GM23338 (cell line): ENCODE measurements at regions not wholly inside any gene's neighbourhood (a gene's known extent, or its start where the extent isn't known, plus 50 kb on each side); places are given as distances from the start of the nearest gene placed in this dataset.

Experiments
- ATAC-seq: fragments of 200-7000 bp; cut with Tn5 transposase; 3 replicates; pipeline ENCODE4 v1.9.1; 2020
- DNase-seq: peaks from one replicate; pipeline ENCODE4 v3.0.0-alpha.2; 2015; ENCODE audit warnings: low spot score
- H2AFZ ChIP-seq: fragments of 200-600 bp; sonication (generic); 2 replicates; pipeline ENCODE4 v1.8.0; 2016; ENCODE audit warnings: antibody characterized with exemption, mild to moderate bottlenecking, moderate library complexity
- H3F3A ChIP-seq: fragments of 200-600 bp; sonication (generic); replicated peaks from 2 replicates; pipeline ENCODE4 v1.8.0; 2017; ENCODE audit warnings: antibody characterized with exemption, mixed run types, low read depth
- H3K27ac ChIP-seq: fragments of 200-600 bp; sonication (generic); 2 replicates; pipeline ENCODE4 v1.6.1; 2016; ENCODE audit warnings: low read depth
- H3K27me3 ChIP-seq: fragments of 200-600 bp; sonication (generic); 2 replicates; pipeline ENCODE4 v1.8.0; 2016; ENCODE audit warnings: mild to moderate bottlenecking, mixed run types, moderate library complexity; ENCODE audit not compliant: insufficient read depth
- H3K36me3 ChIP-seq: fragments of 200-600 bp; sonication (generic); 2 replicates; pipeline ENCODE4 v1.8.0; 2016; ENCODE audit warnings: mild to moderate bottlenecking; ENCODE audit not compliant: insufficient read depth
- H3K4me1 ChIP-seq: fragments of 200-600 bp; sonication (generic); 2 replicates; pipeline ENCODE4 v1.8.0; 2016; ENCODE audit warnings: mild to moderate bottlenecking, moderate library complexity; ENCODE audit not compliant: insufficient read depth
- H3K4me2 ChIP-seq: fragments of 200-600 bp; sonication (generic); 2 replicates; pipeline ENCODE4 v1.7.1; 2017; ENCODE audit warnings: mixed run types
- H3K4me3 ChIP-seq: fragments of 200-600 bp; sonication (generic); 2 replicates; pipeline ENCODE4 v1.6.1; 2016; ENCODE audit warnings: mixed run types
- H3K79me2 ChIP-seq: fragments of 200-600 bp; sonication (generic); replicated peaks from 2 replicates; pipeline ENCODE4 v1.8.0; 2017; ENCODE audit warnings: mild to moderate bottlenecking; ENCODE audit not compliant: insufficient read depth
- H3K9me2 ChIP-seq: fragments of 200-600 bp; sonication (generic); 2 replicates; pipeline ENCODE4 v1.8.0; 2017; ENCODE audit not compliant: insufficient read depth
- H4K20me1 ChIP-seq: fragments of 200-600 bp; sonication (generic); replicated peaks from 2 replicates; pipeline ENCODE4 v1.8.0; 2017; ENCODE audit warnings: mild to moderate bottlenecking; ENCODE audit not compliant: insufficient read depth
- H3K27ac Mint-ChIP-seq: 2 replicates; pipeline ENCODE4 v1.8.0; 2020; ENCODE audit warnings: inconsistent platforms, mild to moderate bottlenecking, moderate library complexity, mixed read lengths
- H3K27me3 Mint-ChIP-seq: 3 replicates; pipeline ENCODE4 v1.8.0; 2022; ENCODE audit warnings: low read depth, mild to moderate bottlenecking, moderate library complexity, mixed read lengths, inconsistent platforms; ENCODE audit not compliant: insufficient read depth, poor library complexity
- H3K36me3 Mint-ChIP-seq: 3 replicates; pipeline ENCODE4 v1.8.0; 2021; ENCODE audit warnings: low read depth, mild to moderate bottlenecking, inconsistent platforms, moderate library complexity, mixed read lengths
- H3K4me1 Mint-ChIP-seq: 3 replicates; pipeline ENCODE4 v1.8.0; 2020; ENCODE audit warnings: mild to moderate bottlenecking, inconsistent platforms, mixed read lengths
- H3K4me3 Mint-ChIP-seq: 3 replicates; pipeline ENCODE4 v1.8.0; 2021; ENCODE audit warnings: moderate library complexity, mild to moderate bottlenecking, inconsistent platforms, mixed read lengths
- H3K9me3 Mint-ChIP-seq: 3 replicates; pipeline ENCODE4 v1.8.0; 2020; ENCODE audit warnings: moderate library complexity, mild to moderate bottlenecking, inconsistent platforms, mixed read lengths
- CREB1 ChIP-seq: fragments of 250-450 bp; sonication (Bioruptor Pico); IDR thresholded peaks from 2 replicates; pipeline ENCODE4 v1.5.0; 2020; ENCODE audit warnings: low read depth, mild to moderate bottlenecking, moderate library complexity
- CTCF ChIP-seq, 2 experiments: fragments of 200-600 bp in 1 of 2; sonication (generic) in 1 of 2; conservative IDR thresholded peaks; 2 replicates each; pipeline versions ENCODE4 v1.5.1 to v1.6.1; 2016 to 2017; ENCODE audit warnings: antibody characterized with exemption in 2 of 2, low read depth in 2 of 2, mild to moderate bottlenecking in 2 of 2, moderate library complexity in 1 of 2
- ETS1 ChIP-seq: IDR thresholded peaks from 2 replicates; pipeline ENCODE4 v1.6.1; 2016; ENCODE audit warnings: antibody characterized with exemption
- EZH2 ChIP-seq: fragments of 200-600 bp; sonication (generic); IDR thresholded peaks from one replicate; pipeline ENCODE4 v1.8.0; 2017; ENCODE audit warnings: antibody characterized with exemption, mild to moderate bottlenecking, low read depth; ENCODE audit not compliant: unreplicated experiment
- EZH2phosphoT487 ChIP-seq: fragments of 200-600 bp; sonication (generic); IDR thresholded peaks from one replicate; pipeline ENCODE4 v1.8.1; 2018; ENCODE audit warnings: antibody characterized with exemption; ENCODE audit not compliant: unreplicated experiment
- JUNB ChIP-seq: IDR thresholded peaks from one replicate; pipeline ENCODE4 v1.6.1; 2016; ENCODE audit warnings: antibody characterized with exemption; ENCODE audit not compliant: unreplicated experiment
- NANOG ChIP-seq: IDR thresholded peaks from 2 replicates; pipeline ENCODE4 v1.6.1; 2016; ENCODE audit warnings: antibody characterized with exemption, borderline replicate concordance
- POLR2AphosphoS5 ChIP-seq: IDR thresholded peaks from 2 replicates; pipeline ENCODE4 v1.6.1; 2016; ENCODE audit warnings: antibody characterized with exemption, low read depth
- REST ChIP-seq: IDR thresholded peaks from one replicate; pipeline ENCODE4 v1.6.1; 2018; ENCODE audit warnings: antibody characterized with exemption; ENCODE audit not compliant: unreplicated experiment
- STAT1 ChIP-seq: IDR thresholded peaks from one replicate; pipeline ENCODE4 v1.6.1; 2016; ENCODE audit warnings: antibody characterized with exemption; ENCODE audit not compliant: unreplicated experiment
- ZNF114 ChIP-seq: fragments of 250-450 bp; sonication (Bioruptor Pico); IDR thresholded peaks from 2 replicates; pipeline ENCODE4 v1.5.0; 2020; ENCODE audit warnings: mild to moderate bottlenecking, moderate library complexity
- ZNF331 ChIP-seq: fragments of 250-450 bp; sonication (Bioruptor Pico); IDR thresholded peaks from 2 replicates; pipeline ENCODE4 v1.5.0; 2020; ENCODE audit warnings: low read depth, mild to moderate bottlenecking, moderate library complexity
- ZNF462 ChIP-seq: fragments of 250-450 bp; sonication (Bioruptor Pico); IDR thresholded peaks from 2 replicates; pipeline ENCODE4 v1.5.0; 2020; ENCODE audit warnings: mild to moderate bottlenecking, moderate library complexity

GRCh38 chr6:40298207-40298606 is 289.0 kb downstream of the LRFN2 start:
- H2AFZ ChIP-seq: no peak overlapping the region
- Mint-ChIP-seq H3K9me3 (peaks cover 6% of the 10 kb centered on the region; the same call in 2 of the 3 replicates), H3K27me3 (peaks cover 5% of the 10 kb centered on the region), H3K27ac (no peak overlapping the region), H3K4me3 (no peak overlapping the region), H3K4me1 (peaks cover 8% of the 10 kb centered on the region), H3K36me3 (no peaks in the 10 kb centered on the region; the same call in 2 of the 3 replicates)
- no peak for TF ChIP-seq ZNF331 (CRISPR knock-in tag)
- no peak for TF ChIP-seq ZNF114 (CRISPR knock-in tag)
- no peak for TF ChIP-seq JUNB
- TF ChIP-seq EZH2phosphoT487: no peak
- TF ChIP-seq EZH2: no peak
- no peak for TF ChIP-seq CREB1 (CRISPR knock-in tag)
- no peak for TF ChIP-seq NANOG
- no peak for TF ChIP-seq ETS1
- TF ChIP-seq CTCF (conservative IDR thresholded peaks at IDR 0.05; ENCODE audit: low read depth in 2 of 2): no peak
- TF ChIP-seq POLR2AphosphoS5: no peak
- no peak for TF ChIP-seq STAT1
- no peak for TF ChIP-seq ZNF462 (CRISPR knock-in tag)
- no peak for TF ChIP-seq REST
- no peaks in the 10 kb centered on the region for H3K79me2 ChIP-seq
- ATAC-seq (no peak), DNase-seq (no peak)
- no peak overlapping the region for H3K27ac ChIP-seq
- no peaks in the 10 kb centered on the region for H3K36me3 ChIP-seq
- H3K9me2 ChIP-seq: 0 out of 2 replicates have a peak, but pooled peaks cover 3% of the 10 kb centered on the region
- no peak overlapping the region for H3K4me3 ChIP-seq
- H3F3A ChIP-seq: no peaks in the 10 kb centered on the region
- H3K4me1 ChIP-seq: peaks cover under 1% of the 10 kb centered on the region; the same call in 1 of the 2 replicates
- no peak overlapping the region for H3K4me2 ChIP-seq
- no peaks in the 10 kb centered on the region for H3K27me3 ChIP-seq
- H4K20me1 ChIP-seq: no peaks in the 10 kb centered on the region
